ENCODE measurements at regions not wholly inside any gene's neighbourhood (a gene's known extent, or its start where the extent isn't known, plus 50 kb on each side); places are given as distances from the start of the nearest gene placed in this dataset.

DNA sequence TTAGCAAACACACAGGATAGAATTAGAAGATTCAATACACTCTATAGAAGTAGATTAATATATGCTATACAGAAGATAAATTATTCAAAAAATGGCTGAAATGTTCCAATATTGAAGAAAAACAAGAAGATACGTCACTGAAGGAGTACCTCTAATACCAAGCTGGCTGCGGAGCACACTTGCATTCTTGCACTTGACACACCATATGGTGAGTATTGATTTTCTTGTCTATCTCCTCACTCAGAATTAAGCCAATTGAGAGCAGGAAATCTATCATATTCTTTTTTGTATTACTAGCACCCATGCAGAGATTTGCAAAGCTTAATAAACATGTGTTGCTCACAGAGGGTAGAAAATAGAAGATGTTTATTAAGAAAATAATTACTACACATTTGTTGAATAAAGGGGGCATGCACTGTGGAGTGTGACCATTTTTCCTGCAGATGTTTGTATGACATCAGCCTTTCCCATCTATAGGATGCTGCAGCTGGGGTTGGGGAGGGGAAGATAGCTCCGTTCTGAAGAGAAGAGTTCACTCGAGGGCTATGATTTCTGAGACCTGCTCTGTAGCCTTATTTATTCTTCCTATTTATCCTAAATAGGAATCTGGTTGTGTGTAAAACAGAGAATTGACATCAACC, 318.1 kb downstream of the HHIPL2 start:
- Histone ChIP-seq H3K4me1 (ENCODE audit: control insufficient read depth, low read depth, low read length) (no peaks in the 10 kb centered on the region), H3K27ac (ENCODE audit: low read length) (no peak overlapping the region), H3K4me3 (ENCODE audit: low read length) (no peak overlapping the region), H3K9me3 (ENCODE audit: control insufficient read depth, low read depth, low read length) (no peaks in the 10 kb centered on the region), H3K27me3 (ENCODE audit: control insufficient read depth, insufficient read depth, low read length) (no peaks in the 10 kb centered on the region), H3K9ac (ENCODE audit: low read length) (no peak overlapping the region), H3K36me3 (ENCODE audit: control insufficient read depth, low read depth, low read length) (no peaks in the 10 kb centered on the region)

- Histone ChIP-seq H3K4me3 (ENCODE audit: low read length) (no peak overlapping the region), H3K27me3 (ENCODE audit: control insufficient read depth, insufficient read depth, low read length) (no peaks in the 10 kb centered on the region), H3K36me3 (ENCODE audit: control insufficient read depth, low read depth, low read length) (no peaks in the 10 kb centered on the region), H3K9ac (ENCODE audit: low read length) (no peak overlapping the region), H3K9me3 (ENCODE audit: control insufficient read depth, low read depth, low read length) (peaks cover 7% of the 10 kb centered on the region), H3K4me1 (ENCODE audit: control insufficient read depth, low read depth, low read length) (peaks cover 7% of the 10 kb centered on the region), H3K27ac (ENCODE audit: low read length) (no peak overlapping the region)
These were observed 322.6 kb downstream of the HHIPL2 start for GRCh38 chr1:222225316-222225691.

DNA sequence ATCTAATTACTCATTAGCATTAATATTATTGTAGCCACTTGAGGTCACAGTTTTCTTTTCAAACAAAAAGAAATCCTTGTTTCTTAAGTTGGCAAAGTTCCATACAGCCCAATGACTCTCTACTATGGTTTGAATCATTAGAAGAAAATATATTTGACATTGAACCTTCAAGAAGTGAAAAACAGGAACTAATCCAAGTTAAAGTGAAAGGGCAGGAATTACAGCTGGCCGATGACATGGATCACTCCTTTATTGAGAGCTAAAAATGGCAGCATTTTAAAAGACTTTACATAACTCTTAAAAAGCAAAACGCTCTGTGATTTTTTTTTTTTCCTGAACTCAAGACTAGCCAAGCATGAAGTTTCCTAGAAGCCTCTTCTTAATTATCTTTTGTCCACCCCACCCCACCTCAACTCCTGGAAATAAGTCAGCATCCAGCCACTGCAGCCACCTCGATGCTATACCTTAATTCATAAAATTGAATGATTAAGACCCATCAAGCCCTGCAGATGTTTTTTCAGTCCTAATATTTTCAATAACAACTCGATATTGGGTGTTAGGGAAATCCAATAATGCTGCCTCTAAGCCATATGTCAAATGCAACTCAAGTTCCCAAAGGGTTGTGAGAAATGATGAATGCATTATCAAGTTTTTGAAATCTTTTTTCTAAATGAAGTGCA, 323.1 kb downstream of the HHIPL2 start:
- no peak overlapping the region for H3K4me3 ChIP-seq (ENCODE audit: low read length)
- H3K9ac ChIP-seq (ENCODE audit: low read length), result no peak overlapping the region
- no peaks in the 10 kb centered on the region for H3K36me3 ChIP-seq (ENCODE audit: control insufficient read depth, low read depth, low read length)
- peaks cover 11% of the 10 kb centered on the region for H3K9me3 ChIP-seq (ENCODE audit: control insufficient read depth, low read depth, low read length)
- H3K27ac ChIP-seq (ENCODE audit: low read length), result no peak overlapping the region
- no peaks in the 10 kb centered on the region for H3K27me3 ChIP-seq (ENCODE audit: control insufficient read depth, insufficient read depth, low read length)
- H3K4me1 ChIP-seq (ENCODE audit: control insufficient read depth, low read depth, low read length), result peaks cover 7% of the 10 kb centered on the region

DNA sequence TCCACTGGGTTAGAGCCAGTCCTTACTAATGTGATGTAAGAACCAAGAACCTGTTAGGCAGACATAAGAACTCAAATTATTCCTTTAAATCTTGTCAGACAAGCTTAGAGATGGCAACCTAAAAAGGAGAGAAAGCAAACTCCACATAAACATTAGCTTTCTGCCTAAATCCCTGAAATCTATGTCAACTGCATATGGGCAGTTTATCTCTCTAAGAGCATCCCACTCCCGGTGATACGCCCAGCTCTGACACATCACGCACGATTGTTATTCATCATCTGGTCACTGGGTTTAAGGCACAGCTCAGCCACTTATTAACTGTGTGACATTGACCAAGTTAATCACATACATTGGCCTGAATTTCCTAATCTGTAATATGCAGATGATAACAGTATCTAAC, 323.7 kb downstream of the HHIPL2 start:
- Histone ChIP-seq H3K4me3 (ENCODE audit: low read length) (no peak overlapping the region), H3K4me1 (ENCODE audit: control insufficient read depth, low read depth, low read length) (peaks cover 7% of the 10 kb centered on the region), H3K27ac (ENCODE audit: low read length) (no peak overlapping the region), H3K27me3 (ENCODE audit: control insufficient read depth, insufficient read depth, low read length) (no peaks in the 10 kb centered on the region), H3K9me3 (ENCODE audit: control insufficient read depth, low read depth, low read length) (peaks cover 11% of the 10 kb centered on the region), H3K9ac (ENCODE audit: low read length) (no peak overlapping the region), H3K36me3 (ENCODE audit: control insufficient read depth, low read depth, low read length) (no peaks in the 10 kb centered on the region)

- Histone ChIP-seq H3K4me1 (ENCODE audit: control insufficient read depth, low read depth, low read length) (peaks cover 7% of the 10 kb centered on the region), H3K9ac (ENCODE audit: low read length) (no peak overlapping the region), H3K9me3 (ENCODE audit: control insufficient read depth, low read depth, low read length) (peaks cover 11% of the 10 kb centered on the region), H3K4me3 (ENCODE audit: low read length) (no peak overlapping the region), H3K27me3 (ENCODE audit: control insufficient read depth, insufficient read depth, low read length) (no peaks in the 10 kb centered on the region), H3K27ac (ENCODE audit: low read length) (no peak overlapping the region), H3K36me3 (ENCODE audit: control insufficient read depth, low read depth, low read length) (no peaks in the 10 kb centered on the region)
These were observed 324.9 kb downstream of the HHIPL2 start for GRCh38 chr1:222223010-222223409.

DNA sequence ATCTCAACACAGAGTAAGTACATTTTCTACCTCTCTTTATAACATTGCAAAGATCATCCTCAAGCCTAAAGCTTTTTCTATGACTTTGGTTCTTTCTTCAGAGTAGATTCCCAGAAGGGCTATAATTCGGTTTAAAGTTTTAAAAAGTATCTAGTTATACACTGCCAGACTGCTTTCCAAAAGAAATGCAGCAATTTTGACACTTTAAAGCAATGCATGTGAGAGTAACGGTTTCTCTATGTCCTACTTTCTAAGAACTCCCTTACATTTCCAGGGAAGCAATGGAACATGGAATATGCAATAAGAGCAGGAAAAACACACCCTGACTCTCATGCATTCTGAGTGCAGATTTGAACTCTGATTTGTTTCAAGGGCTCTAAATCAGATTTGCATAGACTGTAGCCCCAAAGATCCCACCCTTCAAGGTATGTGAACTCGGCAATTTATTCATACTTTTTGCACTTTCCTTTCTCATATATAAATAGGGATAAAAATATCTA, 331.6 kb downstream of the HHIPL2 start:
- no peak overlapping the region for H3K4me3 ChIP-seq (ENCODE audit: low read length)
- peaks cover 7% of the 10 kb centered on the region for H3K9me3 ChIP-seq (ENCODE audit: control insufficient read depth, low read depth, low read length)
- H3K36me3 ChIP-seq (ENCODE audit: control insufficient read depth, low read depth, low read length), result no peaks in the 10 kb centered on the region
- no peak overlapping the region for H3K9ac ChIP-seq (ENCODE audit: low read length)
- no peak overlapping the region for H3K27ac ChIP-seq (ENCODE audit: low read length)
- no peaks in the 10 kb centered on the region for H3K27me3 ChIP-seq (ENCODE audit: control insufficient read depth, insufficient read depth, low read length)
- no peaks in the 10 kb centered on the region for H3K4me1 ChIP-seq (ENCODE audit: control insufficient read depth, low read depth, low read length)

GRCh38 chr1:222210776-222211175, 337.1 kb downstream of the HHIPL2 start:
- no peaks in the 10 kb centered on the region for H3K4me1 ChIP-seq (ENCODE audit: control insufficient read depth, low read depth, low read length)
- H3K27me3 ChIP-seq (ENCODE audit: control insufficient read depth, insufficient read depth, low read length), result no peaks in the 10 kb centered on the region

DNA sequence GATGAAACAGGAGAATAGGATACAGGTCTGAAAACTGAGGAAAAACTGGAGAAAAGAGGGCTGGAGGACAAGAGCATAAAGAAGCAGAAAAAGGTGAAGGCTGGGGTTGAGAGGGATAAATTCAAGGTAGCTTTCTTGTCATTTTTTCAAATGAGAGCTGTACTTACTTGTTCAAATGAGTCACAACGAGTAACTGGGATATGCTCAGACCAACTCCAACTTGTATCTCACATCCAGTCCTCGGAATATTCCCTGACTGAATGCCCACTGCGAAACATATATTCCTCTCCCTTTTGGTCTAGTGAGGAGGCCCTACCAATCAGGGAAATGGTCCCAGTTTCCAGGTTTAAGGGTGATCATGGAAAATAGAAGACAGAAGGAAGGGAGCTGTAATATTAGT, 343.4 kb downstream of the HHIPL2 start:
- Histone ChIP-seq H3K9ac (ENCODE audit: low read length) (no peak overlapping the region), H3K9me3 (ENCODE audit: control insufficient read depth, low read depth, low read length) (no peaks in the 10 kb centered on the region), H3K4me3 (ENCODE audit: low read length) (no peak overlapping the region), H3K36me3 (ENCODE audit: control insufficient read depth, low read depth, low read length) (no peaks in the 10 kb centered on the region), H3K4me1 (ENCODE audit: control insufficient read depth, low read depth, low read length) (no peaks in the 10 kb centered on the region), H3K27ac (ENCODE audit: low read length) (no peak overlapping the region), H3K27me3 (ENCODE audit: control insufficient read depth, insufficient read depth, low read length) (no peaks in the 10 kb centered on the region)

More at GRCh38 chr1:222210776-222211175, 337.1 kb downstream of the HHIPL2 start:
- Histone ChIP-seq H3K36me3 (ENCODE audit: control insufficient read depth, low read depth, low read length) (no peaks in the 10 kb centered on the region), H3K9me3 (ENCODE audit: control insufficient read depth, low read depth, low read length) (no peaks in the 10 kb centered on the region), H3K4me3 (ENCODE audit: low read length) (no peak overlapping the region), H3K9ac (ENCODE audit: low read length) (no peak overlapping the region), H3K27ac (ENCODE audit: low read length) (no peak overlapping the region)

- H3K9me3 ChIP-seq (ENCODE audit: control insufficient read depth, low read depth, low read length), result no peaks in the 10 kb centered on the region
- H3K36me3 ChIP-seq (ENCODE audit: control insufficient read depth, low read depth, low read length), result no peaks in the 10 kb centered on the region
- H3K9ac ChIP-seq (ENCODE audit: low read length), result no peak overlapping the region
- no peak overlapping the region for H3K4me3 ChIP-seq (ENCODE audit: low read length)
- H3K4me1 ChIP-seq (ENCODE audit: control insufficient read depth, low read depth, low read length), result no peaks in the 10 kb centered on the region
- no peaks in the 10 kb centered on the region for H3K27me3 ChIP-seq (ENCODE audit: control insufficient read depth, insufficient read depth, low read length)
- no peak overlapping the region for H3K27ac ChIP-seq (ENCODE audit: low read length)
These were observed 345.1 kb downstream of the HHIPL2 start for GRCh38 chr1:222202831-222203230.

DNA sequence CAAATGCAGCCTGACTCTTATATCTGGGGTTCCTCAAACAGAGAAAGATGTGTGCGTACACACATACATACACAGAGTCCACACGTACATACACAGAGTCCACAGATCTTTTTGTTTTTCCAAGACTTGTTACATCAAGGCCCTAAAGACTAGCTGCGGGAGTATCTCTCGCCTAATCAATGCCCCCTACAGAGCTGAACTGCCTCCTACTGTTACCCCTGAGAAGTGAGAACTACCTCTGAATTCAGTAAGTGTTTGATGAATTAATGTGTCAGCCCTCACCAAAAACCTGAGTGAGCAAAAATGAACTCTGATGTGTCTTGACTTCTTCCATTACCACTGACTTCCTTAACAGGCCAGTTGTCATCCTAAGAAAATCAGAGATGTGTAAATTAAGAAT, 351.2 kb downstream of the HHIPL2 start:
- Histone ChIP-seq H3K27me3 (ENCODE audit: control insufficient read depth, insufficient read depth, low read length) (no peaks in the 10 kb centered on the region), H3K27ac (ENCODE audit: low read length) (no peak overlapping the region), H3K9ac (ENCODE audit: low read length) (no peak overlapping the region), H3K4me1 (ENCODE audit: control insufficient read depth, low read depth, low read length) (no peaks in the 10 kb centered on the region), H3K36me3 (ENCODE audit: control insufficient read depth, low read depth, low read length) (no peaks in the 10 kb centered on the region), H3K9me3 (ENCODE audit: control insufficient read depth, low read depth, low read length) (no peaks in the 10 kb centered on the region), H3K4me3 (ENCODE audit: low read length) (no peak overlapping the region)

- Histone ChIP-seq H3K4me1 (ENCODE audit: control insufficient read depth, low read depth, low read length) (no peaks in the 10 kb centered on the region), H3K27me3 (ENCODE audit: control insufficient read depth, insufficient read depth, low read length) (no peaks in the 10 kb centered on the region), H3K27ac (ENCODE audit: low read length) (no peak overlapping the region), H3K4me3 (ENCODE audit: low read length) (no peak overlapping the region), H3K9ac (ENCODE audit: low read length) (no peak overlapping the region), H3K36me3 (ENCODE audit: control insufficient read depth, low read depth, low read length) (no peaks in the 10 kb centered on the region), H3K9me3 (ENCODE audit: control insufficient read depth, low read depth, low read length) (no peaks in the 10 kb centered on the region)
These were observed 351.6 kb downstream of the HHIPL2 start for GRCh38 chr1:222196288-222196687.

- Histone ChIP-seq H3K4me3 (ENCODE audit: low read length) (no peak overlapping the region), H3K27ac (ENCODE audit: low read length) (no peak overlapping the region), H3K36me3 (ENCODE audit: control insufficient read depth, low read depth, low read length) (no peaks in the 10 kb centered on the region), H3K9me3 (ENCODE audit: control insufficient read depth, low read depth, low read length) (no peaks in the 10 kb centered on the region), H3K9ac (ENCODE audit: low read length) (no peak overlapping the region), H3K27me3 (ENCODE audit: control insufficient read depth, insufficient read depth, low read length) (no peaks in the 10 kb centered on the region), H3K4me1 (ENCODE audit: control insufficient read depth, low read depth, low read length) (no peaks in the 10 kb centered on the region)
These were observed 352.0 kb downstream of the HHIPL2 start for GRCh38 chr1:222195857-222196256.
